Type B pancreatic cell (in vitro differentiated cells): ENCODE measurements at regions not wholly inside any gene's neighbourhood (a gene's known extent, or its start where the extent isn't known, plus 50 kb on each side); places are given as distances from the start of the nearest gene placed in this dataset.
"Not testable (repeated sequence)": the region's sequence is repeated elsewhere in the genome, so short reads cannot be mapped to it uniquely, and the experiment has no call there.

Experiments
- DNase-seq: peaks from one replicate; pipeline ENCODE4 v3.0.0; 2021; ENCODE audit warnings: mixed read lengths; ENCODE audit not compliant: unreplicated experiment; ENCODE audit errors: extremely low spot score
- H3K27ac Mint-ChIP-seq: 2 replicates; pipeline ENCODE4 v1.8.0; 2021; ENCODE audit warnings: mild to moderate bottlenecking, mixed read lengths
- H3K27me3 Mint-ChIP-seq: 2 replicates; pipeline ENCODE4 v1.8.0; 2021; ENCODE audit warnings: mixed read lengths
- H3K36me3 Mint-ChIP-seq: 2 replicates; pipeline ENCODE4 v1.8.0; 2021; ENCODE audit warnings: mixed read lengths
- H3K4me1 Mint-ChIP-seq: one replicate; pipeline ENCODE4 v1.8.0; 2021; ENCODE audit warnings: mixed read lengths; ENCODE audit not compliant: unreplicated experiment
- H3K4me3 Mint-ChIP-seq: 2 replicates; pipeline ENCODE4 v1.8.0; 2021; ENCODE audit warnings: mild to moderate bottlenecking, mixed read lengths
- H3K9me3 Mint-ChIP-seq: 2 replicates; pipeline ENCODE4 v1.8.0; 2021; ENCODE audit warnings: mixed read lengths
- CTCF ChIP-seq: fragments of 200-600 bp; sonication (generic); conservative IDR thresholded peaks from 2 replicates; pipeline ENCODE4 v1.5.0; 2021; ENCODE audit warnings: antibody characterized with exemption, mild to moderate bottlenecking

- no peak overlapping the region for H3K27ac Mint-ChIP-seq
- no peaks in the 10 kb centered on the region for H3K27me3 Mint-ChIP-seq
- DNase-seq, result no peak
These were observed 70.7 kb downstream of the P2RY1 start for GRCh38 chr3:152905631-152906030.

GRCh38 chr3:152909180-152909883 lies 74.4 kb downstream of the P2RY1 start:
- no peaks in the 10 kb centered on the region for H3K27me3 Mint-ChIP-seq
- DNase-seq, result no peak
- H3K4me1 Mint-ChIP-seq, result peaks cover 14% of the 10 kb centered on the region
- H3K27ac Mint-ChIP-seq, result no peak overlapping the region
- H3K9me3 Mint-ChIP-seq, result no peaks in the 10 kb centered on the region
- no peak for TF ChIP-seq CTCF
- no peaks in the 10 kb centered on the region for H3K36me3 Mint-ChIP-seq
- H3K4me3 Mint-ChIP-seq, result no peak overlapping the region

More at GRCh38 chr3:152905631-152906030, 70.7 kb downstream of the P2RY1 start:
- no peak for TF ChIP-seq CTCF
- Mint-ChIP-seq H3K4me1 (peaks cover 9% of the 10 kb centered on the region), H3K4me3 (no peak overlapping the region), H3K9me3 (no peaks in the 10 kb centered on the region), H3K36me3 (no peaks in the 10 kb centered on the region)

- Mint-ChIP-seq H3K9me3 (no peaks in the 10 kb centered on the region), H3K27me3 (no peaks in the 10 kb centered on the region), H3K4me3 (no peak overlapping the region), H3K27ac (no peak overlapping the region), H3K4me1 (peaks cover 14% of the 10 kb centered on the region), H3K36me3 (no peaks in the 10 kb centered on the region)
- TF ChIP-seq CTCF, result no peak
- no peak for DNase-seq
These were observed 75.3 kb downstream of the P2RY1 start for GRCh38 chr3:152910211-152910610.

GRCh38 chr3:152910966-152911365 lies 76.0 kb downstream of the P2RY1 start:
- Mint-ChIP-seq H3K36me3 (no peaks in the 10 kb centered on the region), H3K9me3 (no peaks in the 10 kb centered on the region), H3K4me1 (peaks cover 14% of the 10 kb centered on the region), H3K4me3 (no peak overlapping the region), H3K27me3 (no peaks in the 10 kb centered on the region), H3K27ac (no peak overlapping the region)
- TF ChIP-seq CTCF, result no peak
- DNase-seq, result no peak

GRCh38 chr3:152914743-152915142 lies 79.8 kb downstream of the P2RY1 start:
- not testable (repeated sequence) for H3K36me3 Mint-ChIP-seq, DNase-seq, H3K4me3 Mint-ChIP-seq, H3K9me3 Mint-ChIP-seq, H3K27ac Mint-ChIP-seq, H3K27me3 Mint-ChIP-seq
- H3K4me1 Mint-ChIP-seq, result peaks cover 12% of the 10 kb centered on the region

GRCh38 chr3:152915695-152916094 lies 80.8 kb downstream of the P2RY1 start:
- TF ChIP-seq CTCF, result no peak
- Mint-ChIP-seq H3K36me3 (no peaks in the 10 kb centered on the region), H3K9me3 (no peaks in the 10 kb centered on the region), H3K27ac (no peak overlapping the region), H3K4me1 (peaks cover 7% of the 10 kb centered on the region), H3K27me3 (no peaks in the 10 kb centered on the region), H3K4me3 (no peak overlapping the region)
- no peak for DNase-seq
